IMR-90 (cell line): ENCODE measurements at regions not wholly inside any gene's neighbourhood (a gene's known extent, or its start where the extent isn't known, plus 50 kb on each side); places are given as distances from the start of the nearest gene placed in this dataset.

Source experiments
- ATAC-seq: fragments of 200-7000 bp; cut with Tn5 transposase; 2 replicates; pipeline ENCODE4 v1.9.1; 2020; ENCODE audit warnings: low read depth, mild to moderate bottlenecking, moderate library complexity
- BruUV-seq: library from RNA; stranded (reverse); fragments of 400-500 nt; replicated peaks from 2 replicates; lab custom pipeline; 2021; lab: Mats Ljungman, UMichigan
- CTCF ChIA-PET: fragments of 300-600 bp; formaldehyde crosslinking; extraction: SDS; loops from one replicate; lab custom pipeline; 2021; ENCODE audit warnings: antibody characterized with exemption; lab: Yijun Ruan, JAX
- POLR2A ChIA-PET: fragments of 300-600 bp; sonication (Branson Sonifier 250); formaldehyde crosslinking; loops from one replicate; lab custom pipeline; 2022; ENCODE audit warnings: antibody characterized with exemption; ENCODE audit not compliant: unreplicated experiment; lab: Charles Lee
- DNase-seq: peaks from one replicate; pipeline ENCODE4 v3.0.0; 2013
- H2AFZ ChIP-seq: replicated peaks from 2 replicates; pipeline ENCODE3; 2013; ENCODE audit warnings: low read length, mild to moderate bottlenecking; ENCODE audit not compliant: poor library complexity
- H2AK5ac ChIP-seq: 2 replicates; pipeline ENCODE4 v1.6.1; 2013; ENCODE audit warnings: low read depth, low read length, inconsistent platforms
- H2AK9ac ChIP-seq: replicated peaks from 2 replicates; pipeline ENCODE3; 2013; ENCODE audit warnings: mild to moderate bottlenecking, low read depth, low read length, moderate library complexity; ENCODE audit not compliant: poor library complexity
- H2BK120ac ChIP-seq: 2 replicates; pipeline ENCODE4 v1.6.1; 2013; ENCODE audit warnings: low read depth, low read length, inconsistent platforms
- H2BK15ac ChIP-seq: 3 replicates; pipeline ENCODE4 v1.6.1; 2013; ENCODE audit warnings: low read depth, low read length, inconsistent platforms
- H2BK20ac ChIP-seq: 2 replicates; pipeline ENCODE4 v1.6.1; 2013; ENCODE audit warnings: low read depth, mild to moderate bottlenecking, inconsistent platforms, low read length, moderate library complexity
- H2BK5ac ChIP-seq: 2 replicates; pipeline ENCODE4 v1.6.1; 2013; ENCODE audit warnings: mild to moderate bottlenecking, low read depth, low read length, inconsistent platforms; ENCODE audit not compliant: poor library complexity, severe bottlenecking
- H3K14ac ChIP-seq: replicated peaks from 2 replicates; pipeline ENCODE4 v1.6.1; 2013; ENCODE audit warnings: low read depth, low read length, inconsistent platforms
- H3K18ac ChIP-seq: 2 replicates; pipeline ENCODE4 v1.6.1; 2013; ENCODE audit warnings: low read depth, low read length, control low read depth
- H3K23ac ChIP-seq: 2 replicates; pipeline ENCODE4 v1.6.1; 2013; ENCODE audit warnings: low read depth, low read length, inconsistent platforms
- H3K27ac ChIP-seq: 2 replicates; pipeline ENCODE4 v1.5.1; 2013; ENCODE audit warnings: mild to moderate bottlenecking, control low read depth, low read length; ENCODE audit not compliant: insufficient read depth
- H3K27me3 ChIP-seq: 2 replicates; pipeline ENCODE4 v1.6.1; 2013; ENCODE audit warnings: low read length; ENCODE audit not compliant: control insufficient read depth, insufficient read depth
- H3K36me3 ChIP-seq: 2 replicates; pipeline ENCODE4 v1.6.1; 2013; ENCODE audit warnings: low read length, mixed read lengths; ENCODE audit not compliant: control insufficient read depth, insufficient read depth
- H3K4ac ChIP-seq: 2 replicates; pipeline ENCODE4 v1.6.1; 2013; ENCODE audit warnings: low read depth, low read length, inconsistent platforms
- H3K4me1 ChIP-seq: 2 replicates; pipeline ENCODE4 v1.6.1; 2013; ENCODE audit warnings: low read length, mixed read lengths; ENCODE audit not compliant: control insufficient read depth, insufficient read depth
- H3K4me2 ChIP-seq: 2 replicates; pipeline ENCODE4 v1.6.1; 2013; ENCODE audit warnings: low read depth, mild to moderate bottlenecking, control low read depth, low read length, moderate library complexity
- H3K4me3 ChIP-seq: 2 replicates; pipeline ENCODE4 v1.5.1; 2013; ENCODE audit warnings: low read depth, mild to moderate bottlenecking, control low read depth, low read length, moderate library complexity; ENCODE audit not compliant: insufficient read depth
- H3K56ac ChIP-seq: 2 replicates; pipeline ENCODE4 v1.6.1; 2013; ENCODE audit warnings: low read length, inconsistent platforms; ENCODE audit not compliant: insufficient read depth; ENCODE audit errors: extremely low read depth
- H3K79me1 ChIP-seq, 2 experiments: 2 replicates each; pipeline ENCODE4 v1.6.1; 2013; ENCODE audit warnings: low read length in 2 of 2, inconsistent platforms in 1 of 2, low read depth in 1 of 2
- H3K9ac ChIP-seq: 2 replicates; pipeline ENCODE4 v1.6.1; 2013; ENCODE audit warnings: low read depth, low read length, control low read depth
- H3K9me1 ChIP-seq: 2 replicates; pipeline ENCODE4 v1.6.1; 2013; ENCODE audit warnings: low read length, inconsistent platforms; ENCODE audit not compliant: insufficient read depth
- H3K9me3 ChIP-seq: 2 replicates; pipeline ENCODE4 v1.6.1; 2013; ENCODE audit warnings: low read length; ENCODE audit not compliant: control insufficient read depth, insufficient read depth
- H4K20me1 ChIP-seq: 2 replicates; pipeline ENCODE4 v1.6.1; 2013; ENCODE audit warnings: low read length, inconsistent platforms; ENCODE audit not compliant: insufficient read depth
- H4K5ac ChIP-seq: 2 replicates; pipeline ENCODE4 v1.6.1; 2013; ENCODE audit warnings: mild to moderate bottlenecking, low read depth, low read length, control low read depth
- H4K8ac ChIP-seq, 2 experiments: 2 replicates each; pipeline ENCODE4 v1.6.1; 2013; ENCODE audit warnings: low read depth in 2 of 2, low read length in 2 of 2, control low read depth in 1 of 2, inconsistent platforms in 1 of 2
- H4K91ac ChIP-seq: 2 replicates; pipeline ENCODE4 v1.6.1; 2013; ENCODE audit warnings: low read depth, low read length, inconsistent platforms; ENCODE audit not compliant: insufficient read depth
- CHD1 ChIP-seq: IDR thresholded peaks from 2 replicates; pipeline ENCODE4 v1.6.1; 2012; ENCODE audit warnings: low read depth, low read length, improper control_type of control experiment
- RFX5 ChIP-seq: IDR thresholded peaks from 2 replicates; pipeline ENCODE4 v1.8.0; 2012; ENCODE audit warnings: low read depth, mild to moderate bottlenecking, low read length, moderate library complexity
- WGBS, 2 experiments: methylation state at CpG; one replicate each; pipeline versions ENCODE4 v1.1.5 to v1.1.7; 2013; ENCODE audit warnings: missing lambda C conversion rate in 2 of 2; ENCODE audit not compliant: insufficient read length in 1 of 2; ENCODE audit errors: extremely low coverage in 2 of 2; 5-methylcytosine and 5-hydroxymethylcytosine counted together
- dilution Hi-C: fragments of 300-500 bp; cut with HindIII; formaldehyde crosslinking; loops from one replicate; pipeline ENCODE4 v1.14.3; 2018; ENCODE audit warnings: low sequenced_read_pairs; ENCODE audit not compliant: unreplicated experiment
- in situ Hi-C: fragments of 300-500 bp; cut with MboI; formaldehyde crosslinking; loops from 3 replicates; pipeline ENCODE4 v1.14.3; 2019; ENCODE audit warnings: low sequenced_read_pairs, inconsistent platforms, mixed read lengths
- intact Hi-C: fragments of 100-400 bp; cut with micrococcal nuclease; formaldehyde crosslinking; loops from 2 replicates; pipeline ENCODE4 v1.10.0; 2022

GRCh38 chr7:83820641-83821040 lies 171.7 kb upstream of the SEMA3E start:
- DNase-seq (no peak), ATAC-seq (no peak)
- Histone ChIP-seq H3K9ac (no peak overlapping the region), H3K9me1 (no peaks in the 10 kb centered on the region), H4K5ac (no peak overlapping the region), H2BK120ac (no peak overlapping the region), H2AK5ac (no peak overlapping the region), H3K4me1 (no peaks in the 10 kb centered on the region), H3K36me3 (no peaks in the 10 kb centered on the region), H2AFZ (no peak overlapping the region), H2BK15ac (no peak overlapping the region), H2AK9ac (no peak overlapping the region), H3K18ac (no peak overlapping the region), H4K20me1 (no peaks in the 10 kb centered on the region), H3K79me1 (no peaks in the 10 kb centered on the region), H2BK20ac (no peak overlapping the region), H3K9me3 (no peaks in the 10 kb centered on the region), H3K56ac (no peak overlapping the region), H2BK5ac (no peak overlapping the region), H3K4me2 (no peak overlapping the region), H4K91ac (no peak overlapping the region), H3K27me3 (no peaks in the 10 kb centered on the region), H3K4me3 (no peak overlapping the region), H3K14ac (no peak overlapping the region), H3K23ac (no peak overlapping the region), H3K4ac (no peak overlapping the region), H3K27ac (no peak overlapping the region), H4K8ac (no peak overlapping the region)
- no TSS peak for BruUV-seq
- POLR2A ChIA-PET: no interaction called here
- dilution Hi-C loops (no loop called here), intact Hi-C loops (no loop called here), in situ Hi-C loops (no loop called here)
- no CpG with 5 or more reads among the region's 4 CpGs for WGBS, 2 experiments
- CTCF ChIA-PET: no interaction called here
- TF ChIP-seq CHD1 (no peak), RFX5 (no peak)
